ENCODE measurements at regions not wholly inside any gene's neighbourhood (a gene's known extent, or its start where the extent isn't known, plus 50 kb on each side); places are given as distances from the start of the nearest gene placed in this dataset.

DNA sequence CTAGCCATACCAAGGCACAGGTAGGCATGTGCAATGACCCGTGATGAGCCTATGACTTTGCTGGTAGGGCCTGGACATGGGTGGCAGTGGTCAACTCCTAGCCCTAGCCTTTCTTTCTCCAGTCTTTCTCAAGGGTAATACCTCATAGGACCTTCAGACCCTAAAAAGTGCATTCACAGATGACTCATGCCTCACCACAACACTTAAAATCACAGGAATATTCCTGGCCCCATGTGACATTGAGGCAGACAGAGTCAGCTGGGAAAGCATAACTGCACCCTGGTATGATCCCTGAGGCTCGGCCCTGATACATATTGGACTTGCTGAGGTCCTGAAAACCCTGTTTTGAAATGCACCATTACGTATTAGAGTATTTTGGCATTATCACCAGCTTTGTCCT lies 449.5 kb downstream of the HINT1 start:
- H3K36me3 ChIP-seq (ENCODE audit: insufficient read depth, insufficient read length, low read length): no peaks in the 10 kb centered on the region
- H3K27me3 ChIP-seq (ENCODE audit: insufficient read depth, insufficient read length): no peaks in the 10 kb centered on the region
- no peaks in the 10 kb centered on the region for H3K4me1 ChIP-seq (ENCODE audit: insufficient read depth, insufficient read length)
- no peak for DNase-seq (ENCODE audit: low read depth, low spot score)
- no peak for TF ChIP-seq SUZ12 (IDR thresholded peaks at IDR 0.05; ENCODE audit: extremely low read depth, insufficient read depth, insufficient read length)
- no peaks in the 10 kb centered on the region for H3K9me3 ChIP-seq (ENCODE audit: insufficient read depth, low read length)
- no peak overlapping the region for H3K4me3 ChIP-seq (ENCODE audit: insufficient read length, low read depth)
- H3K9ac ChIP-seq (ENCODE audit: insufficient read length, low read depth): no peak overlapping the region

- Histone ChIP-seq H3K4me1 (ENCODE audit: insufficient read depth, insufficient read length) (no peaks in the 10 kb centered on the region), H3K36me3 (ENCODE audit: insufficient read depth, insufficient read length, low read length) (no peaks in the 10 kb centered on the region), H3K27me3 (ENCODE audit: insufficient read depth, insufficient read length) (no peaks in the 10 kb centered on the region), H3K9ac (ENCODE audit: insufficient read length, low read depth) (no peak overlapping the region), H3K4me3 (ENCODE audit: insufficient read length, low read depth) (no peak overlapping the region), H3K9me3 (ENCODE audit: insufficient read depth, low read length) (no peaks in the 10 kb centered on the region)
- TF ChIP-seq ZNF274 (IDR thresholded peaks at IDR 0.05; ENCODE audit: low read depth, low read length) (no peak), SUZ12 (IDR thresholded peaks at IDR 0.05; ENCODE audit: extremely low read depth, insufficient read depth, insufficient read length) (no peak), YY1 (IDR thresholded peaks at IDR 0.05; ENCODE audit: insufficient read depth, insufficient read length) (no peak)
- DNase-seq (ENCODE audit: low read depth, low spot score): no peak
Observed at GRCh38 chr5:130714200-130714599, 450.9 kb downstream of the HINT1 start.

DNA sequence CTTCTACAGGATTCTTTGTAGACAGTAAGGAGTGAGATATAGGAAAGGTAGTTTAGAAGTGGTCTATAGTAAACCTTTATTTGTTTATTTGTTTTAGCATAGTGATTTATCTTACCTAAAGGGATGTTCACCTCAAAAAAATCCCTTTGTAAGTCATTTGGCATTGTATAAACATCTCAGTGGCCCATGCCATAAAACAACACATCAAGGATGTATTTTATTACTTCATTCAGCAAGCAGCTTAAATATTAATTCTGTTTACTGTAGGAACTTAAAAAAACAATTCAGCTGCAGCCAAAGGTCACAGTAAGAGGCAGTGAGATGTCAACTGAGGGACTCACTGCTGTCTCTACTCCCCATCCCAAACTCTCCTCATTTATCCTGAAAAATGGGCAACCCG lies 452.7 kb downstream of the HINT1 start:
- H3K36me3 ChIP-seq (ENCODE audit: insufficient read depth, insufficient read length, low read length): no peaks in the 10 kb centered on the region
- H3K27me3 ChIP-seq (ENCODE audit: insufficient read depth, insufficient read length): no peaks in the 10 kb centered on the region
- no peak overlapping the region for H3K9ac ChIP-seq (ENCODE audit: insufficient read length, low read depth)
- no peak for DNase-seq (ENCODE audit: low read depth, low spot score)
- no peak overlapping the region for H3K4me3 ChIP-seq (ENCODE audit: insufficient read length, low read depth)
- no peaks in the 10 kb centered on the region for H3K9me3 ChIP-seq (ENCODE audit: insufficient read depth, low read length)
- TF ChIP-seq YY1 (IDR thresholded peaks at IDR 0.05; ENCODE audit: insufficient read depth, insufficient read length) (no peak), ZNF274 (IDR thresholded peaks at IDR 0.05; ENCODE audit: low read depth, low read length) (no peak), SUZ12 (IDR thresholded peaks at IDR 0.05; ENCODE audit: extremely low read depth, insufficient read depth, insufficient read length) (no peak)
- no peaks in the 10 kb centered on the region for H3K4me1 ChIP-seq (ENCODE audit: insufficient read depth, insufficient read length)

- H3K36me3 ChIP-seq (ENCODE audit: insufficient read depth, insufficient read length, low read length): no peaks in the 10 kb centered on the region
- no peak overlapping the region for H3K4me3 ChIP-seq (ENCODE audit: insufficient read length, low read depth)
- no peak for DNase-seq (ENCODE audit: low read depth, low spot score)
- no peaks in the 10 kb centered on the region for H3K4me1 ChIP-seq (ENCODE audit: insufficient read depth, insufficient read length)
- TF ChIP-seq ZNF274 (IDR thresholded peaks at IDR 0.05; ENCODE audit: low read depth, low read length): no peak
- TF ChIP-seq YY1 (IDR thresholded peaks at IDR 0.05; ENCODE audit: insufficient read depth, insufficient read length): no peak
- no peak for TF ChIP-seq SUZ12 (IDR thresholded peaks at IDR 0.05; ENCODE audit: extremely low read depth, insufficient read depth, insufficient read length)
- H3K9me3 ChIP-seq (ENCODE audit: insufficient read depth, low read length): no peaks in the 10 kb centered on the region
- H3K9ac ChIP-seq (ENCODE audit: insufficient read length, low read depth): no peak overlapping the region
- no peaks in the 10 kb centered on the region for H3K27me3 ChIP-seq (ENCODE audit: insufficient read depth, insufficient read length)
Observed at GRCh38 chr5:130710596-130710995, 454.5 kb downstream of the HINT1 start.

DNA sequence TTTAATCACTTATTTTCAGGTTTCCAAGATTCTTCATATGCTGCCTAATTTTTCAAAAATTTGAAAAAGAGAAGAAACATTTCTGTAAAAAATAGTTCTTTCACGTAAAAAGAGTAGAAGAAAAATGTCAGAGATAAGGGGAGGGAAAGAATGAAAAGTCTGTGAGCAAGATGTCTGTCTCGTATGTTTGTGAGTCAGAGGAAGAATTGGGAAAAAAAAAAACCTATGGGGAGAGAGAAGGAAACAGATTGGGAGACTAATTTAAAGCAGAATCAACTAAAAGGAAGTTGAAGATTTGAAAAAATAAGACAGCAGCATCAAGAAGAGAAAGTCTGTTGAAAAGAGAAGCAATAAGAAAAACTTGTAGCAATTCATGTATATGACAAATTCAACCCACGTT lies 456.3 kb downstream of the HINT1 start:
- Histone ChIP-seq H3K36me3 (ENCODE audit: insufficient read depth, insufficient read length, low read length) (no peaks in the 10 kb centered on the region), H3K4me3 (ENCODE audit: insufficient read length, low read depth) (no peak overlapping the region), H3K4me1 (ENCODE audit: insufficient read depth, insufficient read length) (no peaks in the 10 kb centered on the region), H3K27me3 (ENCODE audit: insufficient read depth, insufficient read length) (no peaks in the 10 kb centered on the region), H3K9me3 (ENCODE audit: insufficient read depth, low read length) (no peaks in the 10 kb centered on the region), H3K9ac (ENCODE audit: insufficient read length, low read depth) (no peak overlapping the region)
- TF ChIP-seq YY1 (IDR thresholded peaks at IDR 0.05; ENCODE audit: insufficient read depth, insufficient read length): no peak
- no peak for TF ChIP-seq SUZ12 (IDR thresholded peaks at IDR 0.05; ENCODE audit: extremely low read depth, insufficient read depth, insufficient read length)
- no peak for TF ChIP-seq ZNF274 (IDR thresholded peaks at IDR 0.05; ENCODE audit: low read depth, low read length)
- no peak for DNase-seq (ENCODE audit: low read depth, low spot score)

- H3K9me3 ChIP-seq (ENCODE audit: insufficient read depth, low read length): no peaks in the 10 kb centered on the region
- no peak overlapping the region for H3K4me3 ChIP-seq (ENCODE audit: insufficient read length, low read depth)
- no peaks in the 10 kb centered on the region for H3K4me1 ChIP-seq (ENCODE audit: insufficient read depth, insufficient read length)
- TF ChIP-seq ZNF274 (IDR thresholded peaks at IDR 0.05; ENCODE audit: low read depth, low read length): no peak
- TF ChIP-seq YY1 (IDR thresholded peaks at IDR 0.05; ENCODE audit: insufficient read depth, insufficient read length): no peak
- TF ChIP-seq SUZ12 (IDR thresholded peaks at IDR 0.05; ENCODE audit: extremely low read depth, insufficient read depth, insufficient read length): no peak
- no peak overlapping the region for H3K9ac ChIP-seq (ENCODE audit: insufficient read length, low read depth)
- DNase-seq (ENCODE audit: low read depth, low spot score): no peak
- no peaks in the 10 kb centered on the region for H3K27me3 ChIP-seq (ENCODE audit: insufficient read depth, insufficient read length)
- H3K36me3 ChIP-seq (ENCODE audit: insufficient read depth, insufficient read length, low read length): no peaks in the 10 kb centered on the region
Observed at GRCh38 chr5:130706696-130707095, 458.4 kb downstream of the HINT1 start.

DNA sequence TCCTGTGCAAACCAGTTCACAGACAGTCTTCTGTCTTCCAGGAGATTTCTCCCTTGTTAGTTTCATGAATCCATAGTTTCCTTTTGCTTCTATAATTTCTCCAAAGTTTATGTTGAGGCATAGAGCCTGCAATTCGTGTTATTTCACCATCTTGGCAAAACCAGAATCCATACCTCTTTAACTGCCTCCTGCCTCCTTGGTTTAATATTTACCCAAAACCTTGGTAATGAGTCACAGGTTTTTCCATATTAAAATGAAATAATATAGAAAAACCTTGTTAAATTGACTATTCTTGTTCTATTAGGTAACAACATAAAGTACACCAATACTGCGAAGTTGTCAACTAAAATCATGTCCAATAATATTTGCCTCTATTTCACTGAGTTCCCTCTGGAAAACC lies 459.7 kb downstream of the HINT1 start:
- Histone ChIP-seq H3K4me1 (ENCODE audit: insufficient read depth, insufficient read length) (no peaks in the 10 kb centered on the region), H3K9ac (ENCODE audit: insufficient read length, low read depth) (no peak overlapping the region)

GRCh38 chr5:130693509-130693908 lies 471.5 kb downstream of the HINT1 start:
- H3K36me3 ChIP-seq (ENCODE audit: insufficient read depth, insufficient read length, low read length): no peaks in the 10 kb centered on the region
- no peaks in the 10 kb centered on the region for H3K4me1 ChIP-seq (ENCODE audit: insufficient read depth, insufficient read length)
- no peak overlapping the region for H3K4me3 ChIP-seq (ENCODE audit: insufficient read length, low read depth)
- no peak overlapping the region for H3K9ac ChIP-seq (ENCODE audit: insufficient read length, low read depth)
- no peak for TF ChIP-seq SUZ12 (IDR thresholded peaks at IDR 0.05; ENCODE audit: extremely low read depth, insufficient read depth, insufficient read length)
- no peak for TF ChIP-seq YY1 (IDR thresholded peaks at IDR 0.05; ENCODE audit: insufficient read depth, insufficient read length)
- no peak for TF ChIP-seq ZNF274 (IDR thresholded peaks at IDR 0.05; ENCODE audit: low read depth, low read length)
- no peak for DNase-seq (ENCODE audit: low read depth, low spot score)
- H3K27me3 ChIP-seq (ENCODE audit: insufficient read depth, insufficient read length): no peaks in the 10 kb centered on the region
- H3K9me3 ChIP-seq (ENCODE audit: insufficient read depth, low read length): no peaks in the 10 kb centered on the region

More for the DNA sequence above, 459.7 kb downstream of the HINT1 start:
- H3K27me3 ChIP-seq (ENCODE audit: insufficient read depth, insufficient read length): no peaks in the 10 kb centered on the region
- DNase-seq (ENCODE audit: low read depth, low spot score): no peak
- TF ChIP-seq SUZ12 (IDR thresholded peaks at IDR 0.05; ENCODE audit: extremely low read depth, insufficient read depth, insufficient read length) (no peak), ZNF274 (IDR thresholded peaks at IDR 0.05; ENCODE audit: low read depth, low read length) (no peak), YY1 (IDR thresholded peaks at IDR 0.05; ENCODE audit: insufficient read depth, insufficient read length) (no peak)
- no peaks in the 10 kb centered on the region for H3K36me3 ChIP-seq (ENCODE audit: insufficient read depth, insufficient read length, low read length)
- H3K4me3 ChIP-seq (ENCODE audit: insufficient read length, low read depth): no peak overlapping the region
- no peaks in the 10 kb centered on the region for H3K9me3 ChIP-seq (ENCODE audit: insufficient read depth, low read length)

Measured in NT2/D1 (cell line).